Hindlimb muscle (tissue), 1 donor: ENCODE measurements at regions not wholly inside any gene's neighbourhood (a gene's known extent, or its start where the extent isn't known, plus 50 kb on each side); places are given as distances from the start of the nearest gene placed in this dataset.

Source experiments
- DNase-seq: peaks from one replicate; pipeline ENCODE4 v3.0.0-alpha.2; 2013

GRCh38 chr1:59029411-59030167 lies 245.7 kb upstream of the JUN start:
- DNase-seq, result no peak

GRCh38 chr1:59032228-59032627 lies 248.4 kb upstream of the JUN start:
- no peak for DNase-seq

- no peak for DNase-seq
These were observed 249.9 kb upstream of the JUN start for GRCh38 chr1:59033761-59034160.

- no peak for DNase-seq
These were observed 251.1 kb upstream of the JUN start for GRCh38 chr1:59034925-59035324.

GRCh38 chr1:59039551-59039950 lies 255.7 kb upstream of the JUN start:
- no peak for DNase-seq

GRCh38 chr1:59040486-59040885 lies 256.4 kb upstream of the FGGY start:
- DNase-seq, result no peak

- DNase-seq, result no peak
These were observed 255.1 kb upstream of the FGGY start for GRCh38 chr1:59041646-59042277.

- no peak for DNase-seq
These were observed 253.1 kb upstream of the FGGY start for GRCh38 chr1:59043796-59044195.

GRCh38 chr1:59044535-59045121 lies 252.3 kb upstream of the FGGY start:
- no peak for DNase-seq

GRCh38 chr1:59045137-59045536 lies 251.8 kb upstream of the FGGY start:
- no peak for DNase-seq

- DNase-seq, result no peak
These were observed 251.3 kb upstream of the FGGY start for GRCh38 chr1:59045636-59046035.

- no peak for DNase-seq
These were observed 250.8 kb upstream of the FGGY start for GRCh38 chr1:59046134-59046533.

- no peak for DNase-seq
These were observed 250.2 kb upstream of the FGGY start for GRCh38 chr1:59046730-59047157.

GRCh38 chr1:59051007-59051406 lies 245.9 kb upstream of the FGGY start:
- DNase-seq, result no peak

GRCh38 chr1:59052166-59052590 lies 244.7 kb upstream of the FGGY start:
- no peak for DNase-seq

GRCh38 chr1:59054172-59054571 lies 242.7 kb upstream of the FGGY start:
- no peak for DNase-seq

GRCh38 chr1:59055908-59056719 lies 240.8 kb upstream of the FGGY start:
- DNase-seq, result no peak

GRCh38 chr1:59057211-59057694 lies 239.6 kb upstream of the FGGY start:
- DNase-seq, result peak; percentile 92

GRCh38 chr1:59057796-59058195 lies 239.1 kb upstream of the FGGY start:
- no peak for DNase-seq

- no peak for DNase-seq
These were observed 238.0 kb upstream of the FGGY start for GRCh38 chr1:59058665-59059439.

- DNase-seq, result peak; percentile 92
These were observed 235.0 kb upstream of the FGGY start for GRCh38 chr1:59061876-59062275.

GRCh38 chr1:59062743-59063142 lies 234.2 kb upstream of the FGGY start:
- no peak for DNase-seq
